Uterus (tissue), 2 donors: ENCODE measurements at regions not wholly inside any gene's neighbourhood (a gene's known extent, or its start where the extent isn't known, plus 50 kb on each side); places are given as distances from the start of the nearest gene placed in this dataset.

Experiments used
- POLR2A ChIP-seq, 2 donors: fragments of 450-650 bp; IDR thresholded peaks; one replicate each; pipeline ENCODE4 v1.6.1; 2016; ENCODE audit warnings: antibody characterized with exemption in 2 of 2, mild to moderate bottlenecking in 1 of 2, moderate library complexity in 1 of 2
- TF ChIP-seq, protein P1 (sequence below), 4 experiments: fragments of 200-600 bp in 2 of 4; fragments of 450-650 bp in 2 of 4; sonication (generic) in 2 of 4; IDR thresholded peaks; one replicate each; pipeline ENCODE4 v1.5.1; 2016 to 2019; ENCODE audit warnings: antibody characterized with exemption in 4 of 4, mild to moderate bottlenecking in 2 of 4, moderate library complexity in 1 of 4

DNA sequence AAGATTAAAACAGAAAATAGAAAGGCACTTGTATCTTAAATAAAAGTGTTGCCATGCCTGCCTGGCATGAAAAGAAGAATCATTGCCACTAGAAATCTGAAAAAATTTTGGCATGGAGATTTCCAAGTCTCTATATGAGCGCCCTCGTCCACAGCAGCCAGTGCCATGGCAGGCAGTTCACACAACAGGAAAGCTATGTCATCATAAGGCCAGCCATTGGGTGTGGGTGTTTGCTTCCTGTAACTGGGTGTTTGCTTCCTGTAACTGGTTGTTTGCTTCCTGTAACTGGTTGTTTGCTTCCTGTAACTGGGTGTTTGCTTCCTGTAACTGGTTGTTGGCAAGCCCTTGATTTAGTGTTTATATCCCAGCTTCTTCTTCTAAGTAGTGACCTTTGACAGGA lies 446.7 kb downstream of the IRX1 start:
- no peak for TF ChIP-seq POLR2A (IDR thresholded peaks at IDR 0.05)
- TF ChIP-seq, protein P1, sequence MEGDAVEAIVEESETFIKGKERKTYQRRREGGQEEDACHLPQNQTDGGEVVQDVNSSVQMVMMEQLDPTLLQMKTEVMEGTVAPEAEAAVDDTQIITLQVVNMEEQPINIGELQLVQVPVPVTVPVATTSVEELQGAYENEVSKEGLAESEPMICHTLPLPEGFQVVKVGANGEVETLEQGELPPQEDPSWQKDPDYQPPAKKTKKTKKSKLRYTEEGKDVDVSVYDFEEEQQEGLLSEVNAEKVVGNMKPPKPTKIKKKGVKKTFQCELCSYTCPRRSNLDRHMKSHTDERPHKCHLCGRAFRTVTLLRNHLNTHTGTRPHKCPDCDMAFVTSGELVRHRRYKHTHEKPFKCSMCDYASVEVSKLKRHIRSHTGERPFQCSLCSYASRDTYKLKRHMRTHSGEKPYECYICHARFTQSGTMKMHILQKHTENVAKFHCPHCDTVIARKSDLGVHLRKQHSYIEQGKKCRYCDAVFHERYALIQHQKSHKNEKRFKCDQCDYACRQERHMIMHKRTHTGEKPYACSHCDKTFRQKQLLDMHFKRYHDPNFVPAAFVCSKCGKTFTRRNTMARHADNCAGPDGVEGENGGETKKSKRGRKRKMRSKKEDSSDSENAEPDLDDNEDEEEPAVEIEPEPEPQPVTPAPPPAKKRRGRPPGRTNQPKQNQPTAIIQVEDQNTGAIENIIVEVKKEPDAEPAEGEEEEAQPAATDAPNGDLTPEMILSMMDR (IDR thresholded peaks at IDR 0.05) = no peak
